Tibial nerve (tissue), 4 donors: ENCODE measurements at regions not wholly inside any gene's neighbourhood (a gene's known extent, or its start where the extent isn't known, plus 50 kb on each side); places are given as distances from the start of the nearest gene placed in this dataset.

ENCODE experiments used
- DNase-seq, 2 donors: peaks; one replicate each; pipeline ENCODE4 v3.0.0-alpha.2; 2019; ENCODE audit warnings: low spot score in 2 of 2
- H3K27ac ChIP-seq, 4 donors: fragments of 200-600 bp; sonication (generic) in 3 of 4; one replicate each; pipeline ENCODE4 v1.5.1; 2017 to 2019; ENCODE audit warnings: mild to moderate bottlenecking in 1 of 4
- H3K27me3 ChIP-seq, 2 donors: fragments of 200-600 bp; sonication (generic) in 1 of 2; one replicate each; pipeline versions ENCODE4 v1.5.1 to v1.6.0; 2017 to 2019
- H3K36me3 ChIP-seq, 3 donors: fragments of 200-600 bp; sonication (generic); one replicate each; pipeline ENCODE4 v1.5.1; 2018 to 2019
- H3K4me1 ChIP-seq, 4 donors: fragments of 200-600 bp; sonication (generic) in 3 of 4; one replicate each; pipeline ENCODE4 v1.5.1; 2017 to 2019
- H3K4me3 ChIP-seq, 4 donors: fragments of 200-600 bp; sonication (generic) in 3 of 4; one replicate each; pipeline ENCODE4 v1.5.1; 2017 to 2019; ENCODE audit warnings: mild to moderate bottlenecking in 1 of 4, moderate library complexity in 1 of 4
- H3K9me3 ChIP-seq, 4 donors: fragments of 200-600 bp; sonication (generic) in 3 of 4; one replicate each; pipeline ENCODE4 v1.5.1; 2017 to 2019
- EP300 ChIP-seq, 2 donors: sonication (generic); formaldehyde crosslinking; IDR thresholded peaks; one replicate each; pipeline ENCODE4 v1.6.1; 2017; ENCODE audit warnings: antibody characterized with exemption in 2 of 2, mild to moderate bottlenecking in 1 of 2
- POLR2A ChIP-seq, 2 donors: fragments of 450-650 bp; IDR thresholded peaks; one replicate each; pipeline ENCODE4 v1.6.1; 2017; ENCODE audit warnings: antibody characterized with exemption in 2 of 2, mild to moderate bottlenecking in 2 of 2, moderate library complexity in 2 of 2
- WGBS, 2 donors: methylation state at CpG; one replicate each; pipeline ENCODE4 v1.1.5; 2018; 5-methylcytosine and 5-hydroxymethylcytosine counted together
- TF ChIP-seq, protein P1 (sequence below), 5 experiments: fragments of 200-600 bp in 3 of 5; fragments of 450-650 bp in 2 of 5; sonication (generic) in 3 of 5; IDR thresholded peaks; one replicate each; pipeline ENCODE4 v1.5.1; 2016 to 2019; ENCODE audit warnings: antibody characterized with exemption in 5 of 5, mild to moderate bottlenecking in 3 of 5, moderate library complexity in 2 of 5

DNA sequence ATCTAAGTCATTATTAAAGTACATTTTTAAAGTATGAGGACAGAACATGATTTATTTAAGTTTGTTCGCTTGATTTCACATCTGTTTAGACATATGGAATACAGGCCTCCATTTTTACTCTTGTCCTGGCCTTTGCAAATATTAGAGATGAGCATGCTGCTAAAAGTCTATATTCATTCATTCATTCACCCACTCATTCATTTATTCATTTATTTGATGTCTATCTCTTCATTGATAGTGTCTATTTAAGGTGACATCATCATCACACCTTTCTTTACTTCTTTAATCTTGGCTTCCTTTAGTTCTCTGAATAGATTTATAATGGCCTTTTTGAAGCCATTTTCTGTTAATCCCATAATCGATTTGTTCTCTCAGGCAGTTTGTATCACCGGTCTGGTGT, 68.0 kb downstream of the THNSL1 start:
- Histone ChIP-seq H3K9me3 (no peaks in the 10 kb centered on the region), H3K27ac (no peak overlapping the region), H3K36me3 (no peaks in the 10 kb centered on the region), H3K27me3 (no peaks in the 10 kb centered on the region), H3K4me3 (no peak overlapping the region), H3K4me1 (peaks cover 0 to 16% (median 2%) of the 10 kb centered on the region in 4 donors)
- TF ChIP-seq, protein P1, sequence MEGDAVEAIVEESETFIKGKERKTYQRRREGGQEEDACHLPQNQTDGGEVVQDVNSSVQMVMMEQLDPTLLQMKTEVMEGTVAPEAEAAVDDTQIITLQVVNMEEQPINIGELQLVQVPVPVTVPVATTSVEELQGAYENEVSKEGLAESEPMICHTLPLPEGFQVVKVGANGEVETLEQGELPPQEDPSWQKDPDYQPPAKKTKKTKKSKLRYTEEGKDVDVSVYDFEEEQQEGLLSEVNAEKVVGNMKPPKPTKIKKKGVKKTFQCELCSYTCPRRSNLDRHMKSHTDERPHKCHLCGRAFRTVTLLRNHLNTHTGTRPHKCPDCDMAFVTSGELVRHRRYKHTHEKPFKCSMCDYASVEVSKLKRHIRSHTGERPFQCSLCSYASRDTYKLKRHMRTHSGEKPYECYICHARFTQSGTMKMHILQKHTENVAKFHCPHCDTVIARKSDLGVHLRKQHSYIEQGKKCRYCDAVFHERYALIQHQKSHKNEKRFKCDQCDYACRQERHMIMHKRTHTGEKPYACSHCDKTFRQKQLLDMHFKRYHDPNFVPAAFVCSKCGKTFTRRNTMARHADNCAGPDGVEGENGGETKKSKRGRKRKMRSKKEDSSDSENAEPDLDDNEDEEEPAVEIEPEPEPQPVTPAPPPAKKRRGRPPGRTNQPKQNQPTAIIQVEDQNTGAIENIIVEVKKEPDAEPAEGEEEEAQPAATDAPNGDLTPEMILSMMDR (IDR thresholded peaks at IDR 0.05) = no peak
- TF ChIP-seq POLR2A (IDR thresholded peaks at IDR 0.05) = no peak
- TF ChIP-seq EP300 (IDR thresholded peaks at IDR 0.05) = no peak
- DNase-seq = no peak
- WGBS, 2 donors = 90 to 92% methylated on average over 3 of the region's 3 CpGs

DNA sequence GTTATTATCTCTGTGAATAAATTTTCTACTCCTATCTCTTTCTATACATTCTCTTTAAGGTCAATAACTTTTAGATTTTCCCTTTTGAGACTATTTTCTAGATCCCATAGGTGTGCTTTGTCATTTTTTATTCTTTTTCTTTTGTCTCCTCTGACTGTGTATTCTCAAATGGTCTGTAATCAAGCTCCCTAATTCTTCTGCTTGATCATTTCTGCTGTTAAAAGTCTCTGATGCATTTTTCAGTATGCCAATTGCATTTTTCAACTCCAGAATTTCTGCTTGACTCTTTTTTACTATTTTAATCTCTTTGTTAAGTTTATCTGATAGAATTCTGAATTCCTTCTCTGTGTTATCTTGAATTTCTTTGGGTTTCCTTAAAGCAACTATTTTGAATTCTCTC, 78.2 kb downstream of the THNSL1 start:
- Histone ChIP-seq H3K36me3 (no peaks in the 10 kb centered on the region), H3K4me3 (no peak overlapping the region), H3K9me3 (peaks cover 0 to 32% (median 6%) of the 10 kb centered on the region in 4 donors), H3K4me1 (no peaks in the 10 kb centered on the region), H3K27ac (no peak overlapping the region), H3K27me3 (no peaks in the 10 kb centered on the region)
- TF ChIP-seq POLR2A (IDR thresholded peaks at IDR 0.05) (no peak), EP300 (IDR thresholded peaks at IDR 0.05) (no peak)
- TF ChIP-seq, protein P1 (IDR thresholded peaks at IDR 0.05) = no peak
- no peak for DNase-seq

DNA sequence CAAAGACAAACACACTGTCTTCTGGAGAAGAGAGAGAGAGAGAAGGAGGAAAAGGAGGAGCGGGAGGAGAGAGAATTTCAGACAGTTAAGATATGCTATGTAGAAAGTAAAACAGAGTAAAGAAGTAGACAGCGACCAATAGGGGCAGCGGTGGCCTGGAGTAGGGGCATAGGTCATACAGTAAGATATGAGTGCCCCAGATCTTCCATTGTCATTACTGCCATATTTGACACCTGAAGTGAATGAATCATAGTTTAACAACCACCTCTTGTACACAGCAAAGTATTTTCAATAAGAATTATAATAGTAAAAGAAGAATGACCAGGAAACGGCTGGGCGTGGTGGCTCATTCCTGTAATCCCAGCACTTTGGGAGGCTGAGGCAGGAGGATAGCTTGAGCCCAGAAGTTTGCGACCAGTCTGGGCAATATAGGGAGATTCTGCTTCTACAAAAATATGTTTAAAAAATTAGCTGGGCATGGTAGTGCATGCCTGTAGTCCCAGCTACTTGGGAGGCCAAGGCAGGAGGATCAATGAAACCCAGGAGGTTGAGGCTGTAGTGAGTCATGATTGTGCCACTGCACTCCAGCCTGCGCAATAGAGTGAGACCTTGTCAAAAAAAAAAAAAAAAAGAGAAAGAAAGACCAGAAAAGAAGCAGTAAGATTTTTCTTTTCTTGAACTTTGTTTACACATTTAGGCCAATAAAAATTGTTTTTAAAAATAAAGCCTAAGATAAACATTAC, 77.0 kb upstream of the GPR158 start:
- Histone ChIP-seq H3K27ac (no peak overlapping the region), H3K4me1 (no peaks in the 10 kb centered on the region), H3K27me3 (no peaks in the 10 kb centered on the region), H3K4me3 (no peak overlapping the region), H3K9me3 (peaks cover 0 to 25% (median 4%) of the 10 kb centered on the region in 4 donors), H3K36me3 (no peaks in the 10 kb centered on the region)
- WGBS, 2 donors = 85 to 95% methylated on average over 7 of the region's 7 CpGs
- no peak for TF ChIP-seq EP300 (IDR thresholded peaks at IDR 0.05)
- TF ChIP-seq POLR2A (IDR thresholded peaks at IDR 0.05) = no peak
- TF ChIP-seq, protein P1 (IDR thresholded peaks at IDR 0.05) = no peak
- no peak for DNase-seq

DNA sequence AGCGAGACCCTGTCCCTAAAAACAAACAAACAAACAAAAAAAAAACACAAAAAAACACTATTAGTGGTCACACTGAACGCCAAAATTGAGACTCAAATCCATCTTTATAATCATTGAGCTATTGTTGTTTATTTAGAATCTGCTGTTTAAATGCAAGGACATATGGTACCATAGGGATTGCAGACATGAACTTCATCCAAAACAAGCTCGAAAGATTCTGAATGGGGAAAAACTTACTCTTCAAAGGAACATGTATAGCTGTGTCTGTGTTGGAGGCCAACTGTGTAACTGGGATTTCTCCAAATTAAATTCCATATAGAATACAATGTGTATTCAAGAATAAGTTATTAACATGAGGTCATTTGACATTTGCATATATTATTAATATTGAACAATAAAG, 74.7 kb upstream of the GPR158 start:
- H3K4me1 ChIP-seq = no peaks in the 10 kb centered on the region
- DNase-seq = no peak
- no peaks in the 10 kb centered on the region for H3K36me3 ChIP-seq
- 61 to 67% methylated on average over 3 of the region's 3 CpGs for WGBS, 2 donors
- H3K27ac ChIP-seq = no peak overlapping the region
- H3K4me3 ChIP-seq = no peak overlapping the region
- H3K27me3 ChIP-seq = no peaks in the 10 kb centered on the region
- TF ChIP-seq, protein P1 (IDR thresholded peaks at IDR 0.05) = no peak
- TF ChIP-seq EP300 (IDR thresholded peaks at IDR 0.05) (no peak), POLR2A (IDR thresholded peaks at IDR 0.05) (no peak)
- peaks cover 0 to 9% (median under 1%) of the 10 kb centered on the region in 4 donors for H3K9me3 ChIP-seq

DNA sequence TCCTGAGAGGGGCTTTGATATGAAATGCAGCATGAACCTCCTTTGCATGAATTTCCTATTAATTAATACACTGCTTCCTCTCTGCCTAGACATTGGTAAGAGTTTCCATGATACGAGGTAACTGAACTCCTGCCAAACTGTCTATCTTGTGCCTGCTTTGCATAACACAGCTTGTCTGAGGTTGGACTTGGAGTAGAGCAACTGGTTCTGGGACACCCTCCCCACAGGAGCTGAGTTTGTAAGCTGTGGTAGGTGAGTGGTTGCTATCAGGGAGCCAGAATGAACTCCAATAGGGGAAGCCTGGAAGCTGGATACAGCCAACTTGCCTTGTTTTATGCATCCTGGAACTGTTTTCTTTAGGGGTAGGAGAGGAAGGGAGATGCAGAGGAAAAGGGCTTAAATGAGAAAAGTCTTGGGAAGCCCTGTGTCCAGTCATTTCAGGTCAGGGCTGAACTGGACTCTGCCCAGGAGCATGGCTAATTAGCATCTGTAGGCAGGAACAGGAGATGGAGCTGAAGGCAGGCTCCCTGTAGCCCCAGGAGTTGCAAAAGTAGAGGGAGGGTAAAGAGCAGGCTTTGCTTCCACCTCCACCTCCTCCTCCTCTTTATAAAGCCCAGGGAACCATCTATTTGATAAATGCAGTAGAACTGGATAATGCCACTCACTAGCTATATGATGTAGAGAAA, 73.2 kb upstream of the GPR158 start:
- no peak for TF ChIP-seq POLR2A (IDR thresholded peaks at IDR 0.05)
- TF ChIP-seq, protein P1 (IDR thresholded peaks at IDR 0.05) = no peak
- no peaks in the 10 kb centered on the region for H3K9me3 ChIP-seq
- no peaks in the 10 kb centered on the region for H3K36me3 ChIP-seq
- no peaks in the 10 kb centered on the region for H3K4me1 ChIP-seq
- no peak overlapping the region for H3K4me3 ChIP-seq
- no peaks in the 10 kb centered on the region for H3K27me3 ChIP-seq
- no peak overlapping the region for H3K27ac ChIP-seq
- no peak for DNase-seq
- WGBS, 2 donors = 29 to 61% methylated on average over 1 of the region's 1 CpG
